PC-3 (cell line): ENCODE measurements at regions not wholly inside any gene's neighbourhood (a gene's known extent, or its start where the extent isn't known, plus 50 kb on each side); places are given as distances from the start of the nearest gene placed in this dataset.

Experiments used
- EZH2phosphoT487 ChIP-seq: fragments of 300-600 bp; sonication (generic); IDR thresholded peaks from 2 replicates; pipeline ENCODE4 v1.6.1; 2018; ENCODE audit warnings: mild to moderate bottlenecking, antibody characterized with exemption, low read length, borderline replicate concordance
- TF ChIP-seq, protein P1 (sequence below): fragments of 300-600 bp; sonication (generic); conservative IDR thresholded peaks from 2 replicates; pipeline ENCODE4 v1.5.1; 2017; ENCODE audit warnings: antibody characterized with exemption, low read depth, mild to moderate bottlenecking, low read length

DNA sequence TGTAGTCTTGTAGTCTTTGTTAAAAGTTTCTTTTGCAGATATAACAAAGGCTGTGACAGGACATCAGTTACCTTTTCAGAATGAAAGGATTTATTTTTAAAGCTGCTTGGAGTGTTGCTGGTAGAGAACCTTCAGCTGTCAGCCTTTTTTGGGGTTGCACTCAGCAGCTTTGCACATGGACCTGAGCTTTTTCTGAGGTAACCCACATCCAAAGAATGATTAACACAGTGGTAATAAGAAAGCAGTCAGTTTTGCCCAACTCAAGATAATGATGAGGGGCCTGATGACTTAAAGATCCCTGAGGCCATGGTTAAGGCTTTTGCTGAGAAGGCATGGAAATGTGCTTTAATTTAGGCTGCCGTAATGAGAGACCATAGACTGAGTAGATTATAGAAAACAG lies 1042.7 kb downstream of the PLOD2 start:
- TF ChIP-seq, protein P1, sequence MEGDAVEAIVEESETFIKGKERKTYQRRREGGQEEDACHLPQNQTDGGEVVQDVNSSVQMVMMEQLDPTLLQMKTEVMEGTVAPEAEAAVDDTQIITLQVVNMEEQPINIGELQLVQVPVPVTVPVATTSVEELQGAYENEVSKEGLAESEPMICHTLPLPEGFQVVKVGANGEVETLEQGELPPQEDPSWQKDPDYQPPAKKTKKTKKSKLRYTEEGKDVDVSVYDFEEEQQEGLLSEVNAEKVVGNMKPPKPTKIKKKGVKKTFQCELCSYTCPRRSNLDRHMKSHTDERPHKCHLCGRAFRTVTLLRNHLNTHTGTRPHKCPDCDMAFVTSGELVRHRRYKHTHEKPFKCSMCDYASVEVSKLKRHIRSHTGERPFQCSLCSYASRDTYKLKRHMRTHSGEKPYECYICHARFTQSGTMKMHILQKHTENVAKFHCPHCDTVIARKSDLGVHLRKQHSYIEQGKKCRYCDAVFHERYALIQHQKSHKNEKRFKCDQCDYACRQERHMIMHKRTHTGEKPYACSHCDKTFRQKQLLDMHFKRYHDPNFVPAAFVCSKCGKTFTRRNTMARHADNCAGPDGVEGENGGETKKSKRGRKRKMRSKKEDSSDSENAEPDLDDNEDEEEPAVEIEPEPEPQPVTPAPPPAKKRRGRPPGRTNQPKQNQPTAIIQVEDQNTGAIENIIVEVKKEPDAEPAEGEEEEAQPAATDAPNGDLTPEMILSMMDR, result no peak
- no peak for TF ChIP-seq EZH2phosphoT487
